Endothelial cell of umbilical vein (primary cell): ENCODE measurements at regions not wholly inside any gene's neighbourhood (a gene's known extent, or its start where the extent isn't known, plus 50 kb on each side); places are given as distances from the start of the nearest gene placed in this dataset.

Experiments
- BruUV-seq: library from RNA; stranded (reverse); fragments of 400-500 nt; replicated peaks from 2 replicates; lab custom pipeline; 2021; lab: Mats Ljungman, UMichigan
- CTCF ChIA-PET: fragments of 300-600, 350-600 bp; sonication (Branson Sonifier 250); formaldehyde crosslinking; loops from one replicate; lab custom pipeline; 2021; ENCODE audit warnings: antibody characterized with exemption, inconsistent platforms; lab: Charles Lee
- POLR2A ChIA-PET: fragments of 300-600, 350-600 bp; sonication (Branson Sonifier 250); formaldehyde crosslinking; loops from one replicate; lab custom pipeline; 2021; ENCODE audit warnings: antibody characterized with exemption, inconsistent platforms; lab: Charles Lee
- DNase-seq: peaks from one replicate; pipeline ENCODE4 v3.0.0-alpha.2; 2011; ENCODE audit warnings: low read depth, low spot score
- FAIRE-seq: peaks from 2 replicates; lab custom pipeline; 2011; peaks lifted over from hg19 to GRCh38; lab: Jason Lieb, UNC
- H2AFZ ChIP-seq: 2 replicates; pipeline ENCODE4 v1.6.0; 2012; ENCODE audit warnings: low read depth, low read length, control low read depth, inconsistent platforms
- H3K27ac ChIP-seq: 2 replicates; pipeline ENCODE4 v1.5.1; 2011; ENCODE audit warnings: low read depth, mild to moderate bottlenecking, control low read depth, low read length, moderate library complexity; ENCODE audit not compliant: insufficient read depth
- H3K27me3 ChIP-seq, 2 experiments: 2 replicates each; pipeline versions ENCODE4 v1.6.0 to v1.6.1; 2011; ENCODE audit warnings: low read length in 2 of 2, mixed read lengths in 1 of 2; ENCODE audit not compliant: control insufficient read depth in 2 of 2, insufficient read depth in 2 of 2
- H3K36me3 ChIP-seq, 2 experiments: 2 replicates in 1 of 2; 3 replicates in 1 of 2; pipeline ENCODE4 v1.5.1; 2011; ENCODE audit warnings: low read length in 2 of 2, mild to moderate bottlenecking in 1 of 2, moderate library complexity in 1 of 2; ENCODE audit not compliant: control insufficient read depth in 2 of 2, insufficient read depth in 2 of 2; ENCODE audit errors: extremely low read depth in 1 of 2
- H3K4me1 ChIP-seq: 3 replicates; pipeline ENCODE4 v1.5.1; 2011; ENCODE audit warnings: mild to moderate bottlenecking, low read length; ENCODE audit not compliant: control insufficient read depth, insufficient read depth; ENCODE audit errors: extremely low read depth
- H3K4me2 ChIP-seq: 2 replicates; pipeline ENCODE4 v1.6.1; 2011; ENCODE audit warnings: low read length, control low read depth, mixed read lengths; ENCODE audit not compliant: insufficient read depth
- H3K4me3 ChIP-seq, 3 experiments: fragments of 200-600 bp in 1 of 3; sonication (generic), shearing (Covaris generic) in 1 of 3; replicated peaks in 1 of 3; 2 replicates each; pipeline ENCODE4 v1.5.1; 2011 to 2016; ENCODE audit warnings: control low read depth in 3 of 3, low read length in 3 of 3, mild to moderate bottlenecking in 2 of 3, inconsistent platforms in 1 of 3, low read depth in 1 of 3, moderate library complexity in 1 of 3; ENCODE audit not compliant: insufficient read depth in 1 of 3
- H3K79me2 ChIP-seq: 2 replicates; pipeline ENCODE4 v1.6.0; 2012; ENCODE audit warnings: low read length, inconsistent platforms; ENCODE audit not compliant: control insufficient read depth, insufficient read depth
- H3K9ac ChIP-seq: replicated peaks from 2 replicates; pipeline ENCODE3; 2011; ENCODE audit warnings: low read length, control low read depth; ENCODE audit not compliant: insufficient read depth; ENCODE audit errors: extremely low read depth
- H3K9me1 ChIP-seq: replicated peaks from 3 replicates; pipeline ENCODE4 v1.6.0; 2011; ENCODE audit warnings: mild to moderate bottlenecking, low read length; ENCODE audit not compliant: control insufficient read depth, insufficient read depth; ENCODE audit errors: extremely low read depth
- H3K9me3 ChIP-seq: replicated peaks from 2 replicates; pipeline ENCODE4 v1.5.1; 2012; ENCODE audit warnings: low read length, inconsistent platforms; ENCODE audit not compliant: control insufficient read depth, insufficient read depth
- H4K20me1 ChIP-seq: replicated peaks from 2 replicates; pipeline ENCODE3; 2011; ENCODE audit warnings: mild to moderate bottlenecking, low read length; ENCODE audit not compliant: control insufficient read depth, insufficient read depth; ENCODE audit errors: extremely low read depth
- FOS ChIP-seq: IDR thresholded peaks from 2 replicates; pipeline ENCODE4 v1.6.1; 2011; ENCODE audit warnings: mild to moderate bottlenecking, low read length, moderate library complexity, borderline replicate concordance; ENCODE audit not compliant: insufficient read depth
- GATA2 ChIP-seq: IDR thresholded peaks from 2 replicates; pipeline ENCODE4 v1.7.0; 2011; ENCODE audit warnings: low read depth, mild to moderate bottlenecking, moderate library complexity, mixed read lengths, low read length; ENCODE audit not compliant: insufficient read length, insufficient read depth
- JUN ChIP-seq: IDR thresholded peaks from 2 replicates; pipeline ENCODE4 v1.6.1; 2011; ENCODE audit warnings: borderline replicate concordance, low read depth; ENCODE audit not compliant: insufficient read length, insufficient read depth
- dilution Hi-C: fragments of 300-500 bp; cut with MboI; formaldehyde crosslinking; loops from one replicate; pipeline ENCODE4 v1.15.0; 2019; ENCODE audit warnings: low sequenced_read_pairs; ENCODE audit not compliant: extremely low pct_ligation_motif_present
- intact Hi-C: fragments of 100-400 bp; cut with micrococcal nuclease; formaldehyde crosslinking; loops from one replicate; pipeline ENCODE4 v1.10.0; 2022
- TF ChIP-seq, protein P1 (sequence below): IDR thresholded peaks from 2 replicates; pipeline ENCODE4 v1.6.1; 2011; ENCODE audit not compliant: insufficient read depth, insufficient read length

DNA sequence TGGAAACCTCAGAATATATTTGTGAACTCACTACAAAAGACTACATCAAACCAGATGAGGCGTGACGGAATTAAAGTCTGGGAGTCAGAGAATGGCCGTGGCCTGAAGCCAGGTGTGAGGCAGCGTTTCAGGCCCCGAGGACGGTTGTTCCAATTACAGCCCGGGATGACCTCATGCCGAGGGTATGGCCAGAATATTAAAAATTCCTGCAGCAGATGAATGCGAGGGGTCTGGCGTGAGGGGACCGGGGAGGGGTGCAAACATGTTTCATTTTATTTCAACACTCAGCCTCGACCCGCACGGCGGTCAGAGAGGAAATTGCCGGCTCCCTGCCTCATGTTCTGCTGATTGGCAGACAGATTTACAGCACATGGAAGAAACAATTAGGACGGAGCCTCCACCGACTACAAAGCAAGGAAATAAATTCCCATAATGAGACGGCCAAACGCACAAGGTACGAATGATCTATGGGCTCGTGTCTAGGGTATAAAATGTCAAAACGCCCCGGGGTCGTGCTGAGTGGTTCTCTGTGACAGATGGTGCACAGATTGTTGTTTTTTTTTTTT lies 289.7 kb downstream of the SHOX start:
- TF ChIP-seq JUN, result no peak
- TF ChIP-seq FOS, result no peak
- TF ChIP-seq GATA2, result no peak
- no peak for FAIRE-seq
- H3K79me2 ChIP-seq, result no peaks in the 10 kb centered on the region
- intact Hi-C loops (no loop called here), dilution Hi-C loops (no loop called here)
- ChIA-PET POLR2A (no interaction called here), CTCF (no interaction called here)
- H3K4me2 ChIP-seq, result no peak overlapping the region
- H2AFZ ChIP-seq, result no peak overlapping the region
- DNase-seq, result no peak
- no peak overlapping the region for H3K27ac ChIP-seq
- H3K9ac ChIP-seq, result no peak overlapping the region
- H4K20me1 ChIP-seq, result no peaks in the 10 kb centered on the region
- no peak overlapping the region for H3K4me3 ChIP-seq
- H3K9me3 ChIP-seq, result no peaks in the 10 kb centered on the region
- H3K9me1 ChIP-seq, result no peaks in the 10 kb centered on the region
- H3K27me3 ChIP-seq, result no peaks in the 10 kb centered on the region
- no TSS peak for BruUV-seq
- no peaks in the 10 kb centered on the region for H3K36me3 ChIP-seq
- no peaks in the 10 kb centered on the region for H3K4me1 ChIP-seq

DNA sequence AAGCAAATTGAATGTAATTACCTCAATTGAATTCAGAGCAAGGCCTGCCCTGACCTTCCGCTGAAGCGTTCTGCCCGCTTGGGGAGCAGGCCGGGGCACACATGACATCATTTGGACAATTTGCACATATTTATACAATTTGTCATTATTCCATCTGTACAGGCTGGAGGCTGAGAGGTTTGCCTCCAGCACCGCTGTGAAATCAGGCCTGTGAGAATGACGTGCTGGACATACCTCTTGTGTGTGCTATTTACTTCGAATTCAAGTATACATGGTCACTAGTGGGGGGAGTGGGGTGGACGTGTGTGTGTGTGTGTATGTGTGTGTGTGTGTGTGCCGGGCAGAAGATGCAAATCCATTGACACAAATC lies 285.6 kb downstream of the SHOX start:
- ChIA-PET CTCF (no interaction called here), POLR2A (no interaction called here)
- no peaks in the 10 kb centered on the region for H3K9me1 ChIP-seq
- no TSS peak for BruUV-seq
- DNase-seq (no peak), FAIRE-seq (no peak)
- H2AFZ ChIP-seq, result no peak overlapping the region
- H3K9ac ChIP-seq, result no peak overlapping the region
- no peaks in the 10 kb centered on the region for H3K79me2 ChIP-seq
- H3K27me3 ChIP-seq, result no peaks in the 10 kb centered on the region
- intact Hi-C loops, result no loop called here
- H3K27ac ChIP-seq, result no peak overlapping the region
- H3K36me3 ChIP-seq, result no peaks in the 10 kb centered on the region
- H3K4me3 ChIP-seq, result no peak overlapping the region
- H4K20me1 ChIP-seq, result no peaks in the 10 kb centered on the region
- no peak for TF ChIP-seq GATA2
- TF ChIP-seq JUN, result no peak
- TF ChIP-seq FOS, result no peak
- TF ChIP-seq, protein P1, sequence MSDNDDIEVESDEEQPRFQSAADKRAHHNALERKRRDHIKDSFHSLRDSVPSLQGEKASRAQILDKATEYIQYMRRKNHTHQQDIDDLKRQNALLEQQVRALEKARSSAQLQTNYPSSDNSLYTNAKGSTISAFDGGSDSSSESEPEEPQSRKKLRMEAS, result no peak
- H3K4me1 ChIP-seq, result no peaks in the 10 kb centered on the region
- H3K9me3 ChIP-seq, result no peaks in the 10 kb centered on the region
- H3K4me2 ChIP-seq, result no peak overlapping the region
- dilution Hi-C loops, result no loop called here
